AG04450 (cell line): ENCODE measurements at regions not wholly inside any gene's neighbourhood (a gene's known extent, or its start where the extent isn't known, plus 50 kb on each side); places are given as distances from the start of the nearest gene placed in this dataset.
"Not testable (repeated sequence)": the region's sequence is repeated elsewhere in the genome, so short reads cannot be mapped to it uniquely, and the experiment has no call there.

Source experiments
- CTCF ChIA-PET: fragments of 300-600, 350-600 bp; formaldehyde crosslinking; extraction: SDS; loops from one replicate; lab custom pipeline; 2022; ENCODE audit warnings: antibody characterized with exemption, inconsistent platforms; lab: Charles Lee
- POLR2A ChIA-PET: fragments of 350-600 bp; formaldehyde crosslinking; extraction: SDS; loops from one replicate; lab custom pipeline; 2021; ENCODE audit warnings: antibody characterized with exemption, inconsistent platforms; lab: Yijun Ruan, JAX
- DNase-seq: peaks from one replicate; pipeline ENCODE4 v3.0.0-alpha.2; 2011; ENCODE audit warnings: low read depth, low spot score
- H3K27ac ChIP-seq: one replicate; pipeline ENCODE4 v1.5.1; 2012; ENCODE audit warnings: low read depth, low read length, control low read depth
- H3K27me3 ChIP-seq: one replicate; pipeline ENCODE4 v1.6.0; 2012; ENCODE audit warnings: low read length; ENCODE audit not compliant: control insufficient read depth, insufficient read depth
- H3K4me3 ChIP-seq: 2 replicates; pipeline ENCODE4 v1.5.1; 2011; ENCODE audit warnings: mild to moderate bottlenecking, low read depth, low read length, control low read depth
- H3K9me3 ChIP-seq: 2 replicates; pipeline ENCODE4 v1.5.1; 2012; ENCODE audit warnings: low read length; ENCODE audit not compliant: control insufficient read depth, insufficient read depth
- TF ChIP-seq, protein P1 (sequence below): IDR thresholded peaks from 2 replicates; pipeline ENCODE4 v1.5.1; 2011; ENCODE audit warnings: low read depth, low read length, control low read depth, inconsistent platforms

DNA sequence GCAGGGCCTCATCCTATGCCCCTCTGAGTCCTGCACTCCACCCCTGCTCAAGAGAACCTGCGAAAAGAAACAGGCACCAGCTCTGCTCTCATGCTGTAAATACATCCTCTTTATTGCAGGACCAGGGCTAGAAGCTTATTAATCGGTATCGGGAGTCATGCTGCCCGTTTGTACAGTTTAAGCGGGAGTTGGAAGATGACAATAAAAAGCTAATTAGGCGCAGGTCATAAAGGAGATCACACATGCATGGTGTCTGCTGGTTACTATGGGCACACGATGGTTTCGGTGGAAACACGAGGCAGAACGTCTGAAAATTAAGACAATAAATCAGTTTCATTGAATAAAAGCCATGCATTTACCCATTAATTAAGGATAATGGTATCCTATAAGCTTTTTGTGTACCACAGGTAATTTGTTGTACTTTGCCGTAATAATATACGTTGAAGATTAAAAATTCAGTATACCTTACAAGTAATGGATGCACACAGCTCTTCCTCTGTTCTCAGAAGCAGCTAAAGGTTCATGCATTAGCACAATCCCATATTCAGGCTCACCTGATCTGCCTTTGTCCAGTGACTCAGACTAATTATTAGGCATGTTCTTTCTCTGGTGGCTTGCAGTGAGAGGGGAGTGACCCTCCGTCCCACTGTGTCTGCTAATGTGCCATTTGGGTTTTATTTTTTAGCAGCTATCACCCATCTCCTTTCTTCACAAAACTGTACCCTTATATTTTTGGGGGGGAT is 406.0 kb downstream of the TSHZ3 start:
- Histone ChIP-seq H3K27me3 (no peaks in the 10 kb centered on the region), H3K27ac (no peak overlapping the region), H3K9me3 (no peaks in the 10 kb centered on the region), H3K4me3 (no peak overlapping the region)
- TF ChIP-seq, protein P1, sequence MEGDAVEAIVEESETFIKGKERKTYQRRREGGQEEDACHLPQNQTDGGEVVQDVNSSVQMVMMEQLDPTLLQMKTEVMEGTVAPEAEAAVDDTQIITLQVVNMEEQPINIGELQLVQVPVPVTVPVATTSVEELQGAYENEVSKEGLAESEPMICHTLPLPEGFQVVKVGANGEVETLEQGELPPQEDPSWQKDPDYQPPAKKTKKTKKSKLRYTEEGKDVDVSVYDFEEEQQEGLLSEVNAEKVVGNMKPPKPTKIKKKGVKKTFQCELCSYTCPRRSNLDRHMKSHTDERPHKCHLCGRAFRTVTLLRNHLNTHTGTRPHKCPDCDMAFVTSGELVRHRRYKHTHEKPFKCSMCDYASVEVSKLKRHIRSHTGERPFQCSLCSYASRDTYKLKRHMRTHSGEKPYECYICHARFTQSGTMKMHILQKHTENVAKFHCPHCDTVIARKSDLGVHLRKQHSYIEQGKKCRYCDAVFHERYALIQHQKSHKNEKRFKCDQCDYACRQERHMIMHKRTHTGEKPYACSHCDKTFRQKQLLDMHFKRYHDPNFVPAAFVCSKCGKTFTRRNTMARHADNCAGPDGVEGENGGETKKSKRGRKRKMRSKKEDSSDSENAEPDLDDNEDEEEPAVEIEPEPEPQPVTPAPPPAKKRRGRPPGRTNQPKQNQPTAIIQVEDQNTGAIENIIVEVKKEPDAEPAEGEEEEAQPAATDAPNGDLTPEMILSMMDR, result no peak
- DNase-seq, result no peak
- ChIA-PET CTCF (no interaction called here), POLR2A (no interaction called here)

DNA sequence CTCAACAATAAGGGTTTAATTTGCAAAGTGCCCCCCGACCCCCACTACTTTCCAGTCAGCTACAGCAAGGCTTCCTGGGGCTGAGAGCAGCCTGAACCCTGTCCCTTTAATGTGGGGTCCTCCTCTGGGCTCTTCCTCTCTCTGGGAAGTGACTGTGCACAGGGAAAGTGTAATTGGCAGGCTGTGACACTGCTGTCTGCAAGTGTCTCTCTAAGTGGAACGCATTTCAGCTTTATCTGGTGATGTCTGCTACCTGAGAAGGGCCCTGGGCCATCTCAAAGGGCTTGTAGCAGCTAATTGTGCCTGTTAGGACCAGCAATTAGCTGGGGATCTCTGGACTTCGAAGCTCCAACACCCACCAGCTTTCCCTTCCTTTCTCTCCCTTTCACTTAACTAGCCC is 406.6 kb downstream of the TSHZ3 start:
- Histone ChIP-seq H3K9me3 (no peaks in the 10 kb centered on the region), H3K27ac (no peak overlapping the region), H3K4me3 (no peak overlapping the region), H3K27me3 (no peaks in the 10 kb centered on the region)
- TF ChIP-seq, protein P1, result no peak
- no peak for DNase-seq
- CTCF ChIA-PET, result no interaction called here
- POLR2A ChIA-PET, result no interaction called here

DNA sequence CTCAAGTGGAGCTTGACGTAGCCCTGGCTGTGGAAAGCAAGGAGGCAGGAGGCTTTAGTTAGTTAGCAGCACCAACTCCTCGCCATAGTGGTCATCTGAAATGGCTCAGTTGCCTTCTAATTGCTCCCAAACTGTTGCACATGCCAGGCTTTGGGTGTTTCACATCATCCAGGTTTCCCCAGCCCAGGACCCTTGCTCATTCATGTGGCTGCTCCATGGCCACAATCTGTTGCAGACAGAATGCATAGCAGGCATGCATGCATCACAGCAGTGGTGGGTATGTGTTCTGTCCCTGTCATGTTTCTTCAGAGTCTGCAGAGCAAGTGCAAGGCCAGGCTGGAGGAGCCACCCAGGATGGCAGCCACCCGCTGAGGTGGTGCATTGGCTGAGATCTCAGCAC is 407.6 kb downstream of the TSHZ3 start:
- CTCF ChIA-PET, result no interaction called here
- H3K9me3 ChIP-seq, result no peaks in the 10 kb centered on the region
- POLR2A ChIA-PET, result no interaction called here
- TF ChIP-seq, protein P1, result no peak
- H3K4me3 ChIP-seq, result no peak overlapping the region
- no peaks in the 10 kb centered on the region for H3K27me3 ChIP-seq
- no peak overlapping the region for H3K27ac ChIP-seq
- no peak for DNase-seq

GRCh38 chr19:30936276-30936675 is 413.0 kb downstream of the TSHZ3 start:
- POLR2A ChIA-PET, result no interaction called here
- Histone ChIP-seq H3K4me3 (no peak overlapping the region), H3K27me3 (no peaks in the 10 kb centered on the region), H3K27ac (no peak overlapping the region), H3K9me3 (no peaks in the 10 kb centered on the region)
- TF ChIP-seq, protein P1, result no peak
- no peak for DNase-seq
- CTCF ChIA-PET, result no interaction called here

GRCh38 chr19:30935146-30935545 is 414.1 kb downstream of the TSHZ3 start:
- POLR2A ChIA-PET, result no interaction called here
- CTCF ChIA-PET, result no interaction called here
- Histone ChIP-seq H3K27me3 (no peaks in the 10 kb centered on the region), H3K27ac (no peak overlapping the region), H3K4me3 (no peak overlapping the region), H3K9me3 (no peaks in the 10 kb centered on the region)
- TF ChIP-seq, protein P1, result no peak
- DNase-seq, result no peak

- H3K4me3 ChIP-seq, H3K27me3 ChIP-seq, DNase-seq, H3K27ac ChIP-seq, POLR2A ChIA-PET, CTCF ChIA-PET, H3K9me3 ChIP-seq: not testable (repeated sequence)
Measured at GRCh38 chr19:30933454-30933853, 415.8 kb downstream of the TSHZ3 start.
